Ecto neural progenitor cell (in vitro differentiated cells): ENCODE measurements at regions not wholly inside any gene's neighbourhood (a gene's known extent, or its start where the extent isn't known, plus 50 kb on each side); places are given as distances from the start of the nearest gene placed in this dataset.
A peak's percentile ranks its signal among the peaks of the same experiment; 100 is the strongest.

Experiments used
- DNase-seq: peaks from one replicate; pipeline ENCODE4 v3.0.0-alpha.2; 2018; ENCODE audit warnings: low spot score

GRCh38 chr6:14254505-14254904 lies 136.9 kb downstream of the CD83 start:
- peak; percentile 16 for DNase-seq

- DNase-seq, result no peak
Measured at GRCh38 chr6:14255916-14256315, 138.3 kb downstream of the CD83 start.

- DNase-seq, result no peak
Measured at GRCh38 chr6:14258117-14258516, 140.5 kb downstream of the CD83 start.

GRCh38 chr6:14258695-14259593 lies 141.4 kb downstream of the CD83 start:
- no peak for DNase-seq

GRCh38 chr6:14259594-14260152 lies 142.1 kb downstream of the CD83 start:
- no peak for DNase-seq

- no peak for DNase-seq
Measured at GRCh38 chr6:14260839-14261238, 143.3 kb downstream of the CD83 start.

- DNase-seq, result peak; percentile 4
Measured at GRCh38 chr6:14263881-14264424, 146.4 kb downstream of the CD83 start.

GRCh38 chr6:14265049-14266021 lies 147.8 kb downstream of the CD83 start:
- peak; percentile 42 for DNase-seq

- DNase-seq, result no peak
Measured at GRCh38 chr6:14266266-14266665, 148.7 kb downstream of the CD83 start.

GRCh38 chr6:14267885-14268660 lies 150.5 kb downstream of the CD83 start:
- peak; percentile 14 for DNase-seq

- DNase-seq, result peak; percentile 23
Measured at GRCh38 chr6:14269436-14269835, 151.9 kb downstream of the CD83 start.

- DNase-seq, result peak; percentile 28
Measured at GRCh38 chr6:14270142-14270893, 152.7 kb downstream of the CD83 start.

- DNase-seq, result peak; percentile 12
Measured at GRCh38 chr6:14270925-14271788, 153.6 kb downstream of the CD83 start.

GRCh38 chr6:14271789-14272736 lies 154.5 kb downstream of the CD83 start:
- DNase-seq, result peak; percentile 11

GRCh38 chr6:14272737-14273085 lies 155.1 kb downstream of the CD83 start:
- no peak for DNase-seq

GRCh38 chr6:14273191-14273590 lies 155.6 kb downstream of the CD83 start:
- peak; percentile 28 for DNase-seq

- no peak for DNase-seq
Measured at GRCh38 chr6:14274016-14274415, 156.4 kb downstream of the CD83 start.
